ENCODE measurements at regions not wholly inside any gene's neighbourhood (a gene's known extent, or its start where the extent isn't known, plus 50 kb on each side); places are given as distances from the start of the nearest gene placed in this dataset.
A peak's percentile ranks its signal among the peaks of the same experiment; 100 is the strongest.

DNA sequence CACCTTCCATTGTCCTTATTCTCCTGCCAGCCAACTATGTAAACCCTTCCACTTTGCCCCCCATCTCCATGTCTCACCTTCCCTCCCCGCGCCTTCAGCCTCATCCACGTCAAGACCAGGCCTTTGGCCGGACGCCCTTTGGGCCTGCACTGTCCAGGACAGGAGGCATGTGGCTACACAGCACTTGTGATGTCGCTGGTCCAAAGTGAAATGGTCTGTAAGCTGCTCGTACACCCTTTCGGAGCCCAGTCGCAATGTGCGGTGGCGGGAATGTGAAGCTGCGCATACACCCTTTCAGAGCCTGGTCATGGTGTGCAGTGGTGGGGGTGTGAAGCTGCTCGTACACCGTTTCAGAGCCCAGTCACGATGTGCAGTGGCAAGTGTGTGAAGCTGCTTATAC is 247.9 kb upstream of the RGS6 start:
- Histone ChIP-seq H3K4me3 (no peak overlapping the region), H3K9me3 (no peaks in the 10 kb centered on the region), H3K36me3 (peaks cover 0 to 20% of the 10 kb centered on the region in 2 donors), H3K4me1 (peaks cover 0 to 15% (median 5%) of the 10 kb centered on the region in 3 donors), H3K27me3 (no peaks in the 10 kb centered on the region), H3K27ac (no peak overlapping the region)
- WGBS, 2 donors (ENCODE audit: low coverage in 1 of 2): 90% methylated on average over 10 of the region's 15 CpGs; no CpG with 5 or more reads in 1 of the 2 donors
- TF ChIP-seq POLR2AphosphoS5 (IDR thresholded peaks at IDR 0.05): no peak
- TF ChIP-seq POLR2A (IDR thresholded peaks at IDR 0.05): no peak
- TF ChIP-seq, protein P1, sequence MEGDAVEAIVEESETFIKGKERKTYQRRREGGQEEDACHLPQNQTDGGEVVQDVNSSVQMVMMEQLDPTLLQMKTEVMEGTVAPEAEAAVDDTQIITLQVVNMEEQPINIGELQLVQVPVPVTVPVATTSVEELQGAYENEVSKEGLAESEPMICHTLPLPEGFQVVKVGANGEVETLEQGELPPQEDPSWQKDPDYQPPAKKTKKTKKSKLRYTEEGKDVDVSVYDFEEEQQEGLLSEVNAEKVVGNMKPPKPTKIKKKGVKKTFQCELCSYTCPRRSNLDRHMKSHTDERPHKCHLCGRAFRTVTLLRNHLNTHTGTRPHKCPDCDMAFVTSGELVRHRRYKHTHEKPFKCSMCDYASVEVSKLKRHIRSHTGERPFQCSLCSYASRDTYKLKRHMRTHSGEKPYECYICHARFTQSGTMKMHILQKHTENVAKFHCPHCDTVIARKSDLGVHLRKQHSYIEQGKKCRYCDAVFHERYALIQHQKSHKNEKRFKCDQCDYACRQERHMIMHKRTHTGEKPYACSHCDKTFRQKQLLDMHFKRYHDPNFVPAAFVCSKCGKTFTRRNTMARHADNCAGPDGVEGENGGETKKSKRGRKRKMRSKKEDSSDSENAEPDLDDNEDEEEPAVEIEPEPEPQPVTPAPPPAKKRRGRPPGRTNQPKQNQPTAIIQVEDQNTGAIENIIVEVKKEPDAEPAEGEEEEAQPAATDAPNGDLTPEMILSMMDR (IDR thresholded peaks at IDR 0.05): no peak
- no peak for TF ChIP-seq EP300 (IDR thresholded peaks at IDR 0.05)
- no peak for ATAC-seq

DNA sequence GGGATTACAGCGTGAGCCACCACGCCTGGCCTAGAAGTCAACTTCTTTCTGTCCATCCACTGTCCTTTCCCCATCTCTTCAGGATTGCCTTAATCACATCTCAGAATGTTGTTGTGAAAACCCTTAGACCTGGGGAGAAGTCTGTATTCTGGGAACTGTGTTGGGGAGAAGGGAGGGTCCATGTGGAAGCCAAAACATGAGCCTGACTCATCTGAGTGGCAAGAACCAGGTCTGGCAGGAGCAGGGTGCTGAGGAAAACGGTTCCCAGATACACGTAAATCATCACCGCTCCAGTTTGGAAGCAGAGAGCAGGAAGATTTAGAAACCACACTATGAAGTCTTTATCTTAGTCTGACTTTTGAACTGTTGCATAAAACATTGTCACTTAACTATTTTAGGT is 245.6 kb upstream of the RGS6 start:
- H3K27ac ChIP-seq: peak overlapping the region; percentile 41 to 62 (median 56)
- ATAC-seq: peak; percentile 90
- peaks cover 0 to 15% (median 5%) of the 10 kb centered on the region in 3 donors for H3K4me1 ChIP-seq
- TF ChIP-seq POLR2AphosphoS5 (IDR thresholded peaks at IDR 0.05) (peak; percentile 65), EP300 (IDR thresholded peaks at IDR 0.05) (no peak), POLR2A (IDR thresholded peaks at IDR 0.05) (no peak)
- H3K36me3 ChIP-seq: peaks cover 0 to 28% of the 10 kb centered on the region in 2 donors
- no peaks in the 10 kb centered on the region for H3K9me3 ChIP-seq
- H3K4me3 ChIP-seq: no peak overlapping the region
- WGBS, 2 donors (ENCODE audit: low coverage in 1 of 2): 28 to 68% methylated on average over 3 to 4 of the region's 5 CpGs
- no peaks in the 10 kb centered on the region for H3K27me3 ChIP-seq

DNA sequence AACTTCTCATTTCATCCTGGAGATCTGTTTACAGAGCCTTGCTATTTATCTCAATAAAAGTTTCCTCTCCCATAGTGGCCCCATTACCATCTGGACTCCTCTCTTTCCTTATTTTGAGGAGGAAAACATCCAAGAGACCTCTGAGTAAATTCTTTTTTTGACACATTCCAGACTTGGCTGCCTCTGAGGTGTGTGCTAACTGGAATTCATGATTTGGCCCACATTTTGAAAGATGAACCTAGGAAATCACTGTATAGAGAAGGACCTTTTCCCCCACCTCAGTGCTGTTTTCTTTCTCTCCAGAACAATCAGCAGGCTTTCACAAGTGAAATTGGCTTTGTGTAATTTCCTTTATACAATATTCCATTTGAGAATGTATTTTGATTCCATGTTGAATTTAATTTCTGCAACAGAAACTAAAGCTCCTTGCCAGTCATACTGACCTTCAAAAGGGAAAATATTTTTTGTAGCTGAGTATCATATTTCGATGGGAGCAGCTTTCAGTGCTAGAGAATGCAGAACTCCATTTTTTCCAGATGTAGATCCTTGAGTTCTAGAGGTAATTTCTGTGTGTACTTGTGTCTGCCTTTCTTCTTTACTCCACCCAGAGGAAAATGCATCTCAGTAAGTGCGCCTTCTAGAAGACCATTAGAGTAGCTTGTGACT is 244.9 kb upstream of the RGS6 start:
- no peak for TF ChIP-seq POLR2A (IDR thresholded peaks at IDR 0.05)
- H3K27ac ChIP-seq: peak overlapping the region; percentile 41 to 62 (median 56)
- no peak overlapping the region for H3K4me3 ChIP-seq
- 40 to 48% methylated on average over 2 of the region's 2 CpGs for WGBS, 2 donors (ENCODE audit: low coverage in 1 of 2)
- H3K4me1 ChIP-seq: peaks cover 0 to 17% (median 5%) of the 10 kb centered on the region in 3 donors
- H3K9me3 ChIP-seq: no peaks in the 10 kb centered on the region
- no peaks in the 10 kb centered on the region for H3K27me3 ChIP-seq
- peak; percentile 67 for ATAC-seq
- H3K36me3 ChIP-seq: peaks cover 0 to 28% of the 10 kb centered on the region in 2 donors

DNA sequence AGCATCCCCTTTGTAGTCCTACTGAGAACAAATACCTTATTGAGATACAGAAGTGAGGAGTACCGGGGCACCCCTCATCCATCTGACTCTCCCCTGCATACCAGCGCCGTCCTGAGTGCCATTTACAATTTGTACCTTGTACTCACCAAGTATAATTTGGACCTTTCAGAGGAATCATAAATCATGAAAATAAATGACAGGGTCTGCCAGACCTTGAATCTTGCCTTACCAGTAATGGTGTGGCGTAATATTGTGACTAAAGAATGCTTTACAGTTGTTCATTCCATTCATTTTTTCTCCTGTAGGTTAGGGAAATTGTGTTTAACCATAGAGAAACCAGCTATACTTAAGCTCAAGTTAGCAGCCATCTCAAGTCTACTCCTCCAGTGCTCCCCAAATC is 243.7 kb upstream of the RGS6 start:
- TF ChIP-seq POLR2AphosphoS5 (IDR thresholded peaks at IDR 0.05) (no peak), POLR2A (IDR thresholded peaks at IDR 0.05) (no peak), EP300 (IDR thresholded peaks at IDR 0.05) (no peak)
- TF ChIP-seq, protein P1 (IDR thresholded peaks at IDR 0.05): no peak
- Histone ChIP-seq H3K4me1 (peaks cover 0 to 23% (median 5%) of the 10 kb centered on the region in 3 donors), H3K9me3 (no peaks in the 10 kb centered on the region), H3K4me3 (no peak overlapping the region), H3K27me3 (no peaks in the 10 kb centered on the region), H3K27ac (peak overlapping the region in 1 of 4 donors; percentile 19), H3K36me3 (peaks cover 0 to 28% of the 10 kb centered on the region in 2 donors)
- WGBS, 2 donors (ENCODE audit: low coverage in 1 of 2): 89 to 98% methylated on average over 4 of the region's 4 CpGs
- no peak for ATAC-seq

DNA sequence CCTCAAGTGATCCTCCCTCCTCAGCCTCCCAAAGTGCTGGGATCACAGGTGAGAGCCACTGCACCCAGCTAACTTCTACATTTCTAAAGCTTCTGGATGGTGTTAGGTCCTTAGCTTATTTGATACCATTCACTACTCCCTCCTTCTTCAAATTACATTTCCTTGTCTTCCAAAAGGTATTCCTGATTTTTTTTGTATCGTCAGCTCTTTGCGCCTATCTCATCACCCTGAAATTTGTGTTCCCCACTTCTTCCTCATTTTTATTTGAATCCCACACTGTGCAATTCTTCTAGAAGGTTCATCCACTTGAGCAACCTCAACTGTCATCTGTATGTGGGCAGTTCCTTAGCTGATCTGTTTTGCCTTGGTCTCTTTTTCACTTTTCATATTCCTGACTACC is 241.8 kb upstream of the RGS6 start:
- H3K36me3 ChIP-seq: peaks cover 0 to 12% of the 10 kb centered on the region in 2 donors
- H3K27ac ChIP-seq: no peak overlapping the region
- TF ChIP-seq POLR2AphosphoS5 (IDR thresholded peaks at IDR 0.05) (no peak), EP300 (IDR thresholded peaks at IDR 0.05) (no peak), POLR2A (IDR thresholded peaks at IDR 0.05) (no peak)
- TF ChIP-seq, protein P1 (IDR thresholded peaks at IDR 0.05): no peak
- peaks cover 0 to 23% (median 5%) of the 10 kb centered on the region in 3 donors for H3K4me1 ChIP-seq
- no peaks in the 10 kb centered on the region for H3K9me3 ChIP-seq
- no peak for ATAC-seq
- WGBS, 2 donors (ENCODE audit: low coverage in 1 of 2): 84 to 100% methylated on average over 2 of the region's 2 CpGs
- no peaks in the 10 kb centered on the region for H3K27me3 ChIP-seq
- no peak overlapping the region for H3K4me3 ChIP-seq

DNA sequence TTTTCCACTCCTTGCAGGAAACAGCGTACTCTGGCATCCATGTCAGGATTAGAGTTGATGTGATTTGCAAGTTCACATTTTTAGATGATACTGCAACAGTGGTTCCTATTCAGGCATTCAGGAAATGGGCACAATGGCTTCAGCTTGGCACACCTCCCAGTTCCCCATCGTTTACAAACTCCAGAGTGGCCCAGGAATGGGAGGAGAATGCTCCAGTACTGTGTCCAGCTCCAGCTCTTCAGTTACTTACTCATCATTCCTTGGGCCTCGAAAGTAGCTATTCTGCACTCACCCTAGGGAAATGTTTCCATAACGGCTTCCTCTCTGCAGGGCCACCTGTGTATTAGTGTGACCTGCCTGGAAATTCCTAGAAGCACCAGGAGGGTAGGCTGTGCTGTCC is 239.7 kb upstream of the RGS6 start:
- Histone ChIP-seq H3K4me1 (peaks cover 0 to 11% (median 0%) of the 10 kb centered on the region in 3 donors), H3K27ac (peak overlapping the region in 1 of 4 donors; percentile 35), H3K9me3 (no peaks in the 10 kb centered on the region), H3K36me3 (peaks cover 0 to 8% of the 10 kb centered on the region in 2 donors), H3K27me3 (no peaks in the 10 kb centered on the region), H3K4me3 (no peak overlapping the region)
- TF ChIP-seq POLR2A (IDR thresholded peaks at IDR 0.05) (no peak), POLR2AphosphoS5 (IDR thresholded peaks at IDR 0.05) (no peak)
- TF ChIP-seq, protein P1 (IDR thresholded peaks at IDR 0.05): no peak
- ATAC-seq: no peak
- WGBS, 2 donors (ENCODE audit: low coverage in 1 of 2): 16 to 30% methylated on average over 3 to 4 of the region's 4 CpGs
